Ovary (tissue), 7 donors: ENCODE measurements at regions not wholly inside any gene's neighbourhood (a gene's known extent, or its start where the extent isn't known, plus 50 kb on each side); places are given as distances from the start of the nearest gene placed in this dataset.

Experiments used
- DNase-seq, 5 donors: peaks; one replicate each; pipeline ENCODE4 v3.0.0-alpha.2; 2019 to 2020
- H3K27ac ChIP-seq, 2 donors: fragments of 200-600 bp; one replicate each; pipeline versions ENCODE4 v1.5.1 to v1.8.0; 2019 to 2022
- H3K27me3 ChIP-seq: fragments of 200-600 bp; one replicate; pipeline ENCODE4 v1.8.0; 2022
- H3K36me3 ChIP-seq: fragments of 200-600 bp; sonication (generic); one replicate; pipeline ENCODE4 v1.5.1; 2019
- H3K4me1 ChIP-seq: one replicate; pipeline ENCODE4 v1.8.1; 2013; ENCODE audit warnings: mild to moderate bottlenecking, moderate library complexity; ENCODE audit not compliant: insufficient read depth
- H3K4me3 ChIP-seq: fragments of 200-600 bp; sonication (generic); one replicate; pipeline ENCODE4 v1.5.1; 2017
- H3K9me3 ChIP-seq, 2 donors: fragments of 200-600 bp in 1 of 2; sonication (generic) in 1 of 2; one replicate each; pipeline versions ENCODE4 v1.5.1 to v1.8.1; 2013 to 2019; ENCODE audit warnings: mild to moderate bottlenecking in 1 of 2, moderate library complexity in 1 of 2
- CTCF ChIP-seq, 3 donors: fragments of 450-650 bp in 2 of 3; fragments of 200-600 bp in 1 of 3; IDR thresholded peaks; one replicate each; pipeline versions ENCODE4 v1.5.1 to v1.8.0; 2016 to 2022; ENCODE audit warnings: antibody characterized with exemption in 3 of 3, mild to moderate bottlenecking in 1 of 3
- EP300 ChIP-seq: sonication (generic); formaldehyde crosslinking; IDR thresholded peaks from one replicate; pipeline ENCODE4 v1.6.1; 2017; ENCODE audit warnings: antibody characterized with exemption
- POLR2A ChIP-seq: fragments of 450-650 bp; IDR thresholded peaks from one replicate; pipeline ENCODE4 v1.6.1; 2017; ENCODE audit warnings: antibody characterized with exemption, mild to moderate bottlenecking, moderate library complexity
- WGBS, 3 donors: extraction: QIAGEN DNeasy Blood & Tissue Kit in 1 of 3; methylation state at CpG; one replicate each; pipeline versions ENCODE4 v1.1.5 to v1.1.7; 2013 to 2017; 5-methylcytosine and 5-hydroxymethylcytosine counted together
- intact Hi-C, 4 donors: fragments of 100-400 bp; cut with DNase I; formaldehyde crosslinking; loops; one replicate each; pipeline versions ENCODE4 v1.11.0 to v1.15.1; 2022 to 2023
- donor health status: DM: no; HTN: no; CAD: no; lungs with moderate emphysema.
- donor health status: DM: no; HTN: no; CAD: no.
- donor health status: Bipolar disorder and iron deficiency.
- donor health status: DM: no; HTN: no; CAD: no.
- donor health status: DM: yes; HTN: yes; CAD: no.

DNA sequence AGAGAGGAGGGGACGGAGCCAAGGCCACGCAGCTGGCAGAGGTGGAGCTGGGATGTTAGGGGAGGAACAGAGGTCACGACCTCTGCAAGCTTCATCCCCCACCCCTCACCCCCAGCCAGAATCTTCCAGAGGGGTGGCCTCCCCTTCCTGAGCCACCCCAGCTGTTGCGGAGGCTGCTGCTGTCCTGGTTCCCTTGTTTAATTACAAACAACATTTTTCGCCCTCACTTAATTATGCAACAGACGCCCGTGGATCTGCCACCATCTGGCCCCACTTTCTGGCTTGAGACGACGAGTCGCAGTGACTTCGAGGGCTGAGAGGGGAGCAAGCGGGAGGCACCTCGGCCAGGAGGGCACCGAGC lies 153.7 kb upstream of the PTPN1 start:
- Histone ChIP-seq H3K9me3 (no peaks in the 10 kb centered on the region), H3K36me3 (no peaks in the 10 kb centered on the region), H3K4me3 (no peak overlapping the region), H3K4me1 (no peaks in the 10 kb centered on the region), H3K27me3 (no peaks in the 10 kb centered on the region), H3K27ac (no peak overlapping the region)
- DNase-seq, result peak in 2 of 5 donors; percentile 20 to 43
- intact Hi-C loops, result no loop called here
- 17 to 36% (median 17%) methylated on average over 13 to 14 of the region's 14 CpGs for WGBS, 3 donors
- no peak for TF ChIP-seq EP300
- no peak for TF ChIP-seq CTCF (IDR thresholded peaks at IDR 0.05)
- TF ChIP-seq POLR2A, result no peak

DNA sequence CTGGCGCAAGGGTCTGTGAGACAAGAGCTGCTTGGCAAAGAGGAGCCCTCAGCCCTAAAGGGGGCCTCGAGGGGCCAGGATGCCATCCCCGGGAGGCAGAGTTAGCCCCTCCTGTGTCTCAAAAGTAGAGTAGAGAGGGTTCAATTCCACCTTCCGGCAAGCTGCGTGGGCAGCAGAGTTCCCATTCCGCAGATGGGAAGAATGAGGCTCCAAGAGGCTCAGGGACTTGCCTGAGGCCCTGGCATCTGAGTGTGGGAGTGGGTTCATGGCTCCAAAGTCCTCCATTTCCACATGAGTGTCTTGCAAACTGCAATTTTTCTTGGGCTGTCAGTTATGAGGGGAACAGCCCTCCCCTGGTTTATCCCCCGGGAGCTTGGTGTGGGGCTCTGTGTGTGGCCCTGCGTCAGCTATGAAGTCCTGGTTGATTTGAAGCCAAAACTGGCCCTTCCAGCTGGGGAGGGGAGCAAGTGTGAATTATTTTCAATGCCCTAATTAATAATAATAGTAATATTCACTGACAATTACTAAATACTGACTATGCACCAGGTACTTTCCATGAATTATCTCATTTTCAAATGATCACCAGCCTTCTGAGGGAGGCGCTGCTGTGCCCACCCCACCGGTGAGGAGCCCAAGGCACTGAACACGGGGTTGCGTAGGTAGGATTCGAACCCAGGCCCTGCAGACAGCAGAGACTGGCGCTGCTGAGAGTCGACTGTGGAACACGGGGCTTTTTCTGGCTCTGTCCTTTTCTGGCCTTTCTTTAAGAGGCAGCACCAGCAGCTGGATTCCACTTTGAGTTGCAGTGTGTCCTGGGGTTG lies 153.0 kb upstream of the PTPN1 start:
- H3K36me3 ChIP-seq, result no peaks in the 10 kb centered on the region
- H3K4me1 ChIP-seq, result no peaks in the 10 kb centered on the region
- H3K4me3 ChIP-seq, result no peak overlapping the region
- H3K27ac ChIP-seq, result no peak overlapping the region
- H3K9me3 ChIP-seq, result no peaks in the 10 kb centered on the region
- no peaks in the 10 kb centered on the region for H3K27me3 ChIP-seq
- intact Hi-C loops, result no loop called here
- TF ChIP-seq EP300 (no peak), CTCF (IDR thresholded peaks at IDR 0.05) (no peak), POLR2A (no peak)
- WGBS, 3 donors, result 63 to 69% (median 68%) methylated on average over 15 to 16 of the region's 16 CpGs
- DNase-seq, result peak in 2 of 5 donors; percentile 13 to 37

- intact Hi-C loops, result no loop called here
- TF ChIP-seq POLR2A (no peak), EP300 (no peak), CTCF (IDR thresholded peaks at IDR 0.05) (no peak)
- Histone ChIP-seq H3K9me3 (no peaks in the 10 kb centered on the region), H3K36me3 (no peaks in the 10 kb centered on the region), H3K4me3 (no peak overlapping the region), H3K4me1 (no peaks in the 10 kb centered on the region), H3K27me3 (no peaks in the 10 kb centered on the region), H3K27ac (no peak overlapping the region)
- no peak for DNase-seq
- WGBS, 3 donors, result 88 to 89% (median 88%) methylated on average over 6 of the region's 6 CpGs
Observed at GRCh38 chr20:50357783-50358161, 152.4 kb upstream of the PTPN1 start.

- no peak for TF ChIP-seq CTCF (IDR thresholded peaks at IDR 0.05)
- TF ChIP-seq POLR2A, result no peak
- no peak for TF ChIP-seq EP300
- DNase-seq, result no peak
Observed at GRCh38 chr20:50358166-50358565, 152.0 kb upstream of the PTPN1 start.

More at GRCh38 chr20:50358166-50358565, 152.0 kb upstream of the PTPN1 start:
- H3K36me3 ChIP-seq, result no peaks in the 10 kb centered on the region
- H3K27me3 ChIP-seq, result no peaks in the 10 kb centered on the region
- no peak overlapping the region for H3K27ac ChIP-seq
- no peaks in the 10 kb centered on the region for H3K9me3 ChIP-seq
- H3K4me1 ChIP-seq, result no peaks in the 10 kb centered on the region
- no peak overlapping the region for H3K4me3 ChIP-seq
- 92 to 95% (median 95%) methylated on average over 5 of the region's 5 CpGs for WGBS, 3 donors
- intact Hi-C loops, result no loop called here
